ENCODE measurements at regions not wholly inside any gene's neighbourhood (a gene's known extent, or its start where the extent isn't known, plus 50 kb on each side); places are given as distances from the start of the nearest gene placed in this dataset.
"Not testable (repeated sequence)": the region's sequence is repeated elsewhere in the genome, so short reads cannot be mapped to it uniquely, and the experiment has no call there.

- DNase-seq: peak; percentile 75
These were observed 270.7 kb downstream of the ZNF33B start for GRCh38 chr10:42367532-42368230.

GRCh38 chr10:42351745-42352144, 286.6 kb downstream of the ZNF33B start:
- no peak for DNase-seq

GRCh38 chr10:42336593-42337337, 301.6 kb downstream of the ZNF33B start:
- not testable (repeated sequence) for DNase-seq

GRCh38 chr10:42335653-42336296, 302.6 kb downstream of the ZNF33B start:
- DNase-seq: not testable (repeated sequence)

GRCh38 chr10:42304341-42304740, 334.0 kb downstream of the ZNF33B start:
- DNase-seq: peak; percentile 27

- DNase-seq: not testable (repeated sequence)
These were observed 356.5 kb downstream of the ZNF33B start for GRCh38 chr10:42281896-42282295.

- not testable (repeated sequence) for DNase-seq
These were observed 368.6 kb downstream of the ZNF33B start for GRCh38 chr10:42269788-42270187.

- not testable (repeated sequence) for DNase-seq
These were observed 375.1 kb downstream of the ZNF33B start for GRCh38 chr10:42263259-42263658.

GRCh38 chr10:42243002-42243401, 395.4 kb downstream of the ZNF33B start:
- not testable (repeated sequence) for DNase-seq

GRCh38 chr10:42242135-42242805, 396.1 kb downstream of the ZNF33B start:
- DNase-seq: no peak

GRCh38 chr10:42236401-42236800, 402.0 kb downstream of the ZNF33B start:
- not testable (repeated sequence) for DNase-seq

- not testable (repeated sequence) for DNase-seq
These were observed 402.6 kb downstream of the ZNF33B start for GRCh38 chr10:42235736-42236135.

GRCh38 chr10:42235241-42235640, 403.1 kb downstream of the ZNF33B start:
- not testable (repeated sequence) for DNase-seq

GRCh38 chr10:42234506-42234905, 403.9 kb downstream of the ZNF33B start:
- not testable (repeated sequence) for DNase-seq

GRCh38 chr10:42233461-42234206, 404.7 kb downstream of the ZNF33B start:
- not testable (repeated sequence) for DNase-seq

GRCh38 chr10:42232955-42233354, 405.4 kb downstream of the ZNF33B start:
- not testable (repeated sequence) for DNase-seq

GRCh38 chr10:42230812-42231211, 407.6 kb downstream of the ZNF33B start:
- not testable (repeated sequence) for DNase-seq

- DNase-seq: not testable (repeated sequence)
These were observed 408.3 kb downstream of the ZNF33B start for GRCh38 chr10:42230115-42230514.

- not testable (repeated sequence) for DNase-seq
These were observed 410.5 kb downstream of the ZNF33B start for GRCh38 chr10:42227859-42228258.

GRCh38 chr10:42193588-42193987, 444.8 kb downstream of the ZNF33B start:
- not testable (repeated sequence) for DNase-seq

- not testable (repeated sequence) for DNase-seq
These were observed 445.9 kb downstream of the ZNF33B start for GRCh38 chr10:42192450-42192849.
